Neural progenitor cell (in vitro differentiated cells): ENCODE measurements at regions not wholly inside any gene's neighbourhood (a gene's known extent, or its start where the extent isn't known, plus 50 kb on each side); places are given as distances from the start of the nearest gene placed in this dataset.
"Not testable (repeated sequence)": the region's sequence is repeated elsewhere in the genome, so short reads cannot be mapped to it uniquely, and the experiment has no call there.

Source experiments
- DNase-seq: peaks from one replicate; pipeline ENCODE4 v3.0.0-alpha.2; 2016; ENCODE audit warnings: low spot score
- H2AFZ ChIP-seq: fragments of 200-600 bp; sonication (generic); replicated peaks from 2 replicates; pipeline ENCODE4 v1.6.1; 2016; ENCODE audit warnings: antibody characterized with exemption
- H3F3A ChIP-seq: fragments of 200-600 bp; sonication (generic); 2 replicates; pipeline ENCODE4 v1.6.1; 2016; ENCODE audit warnings: antibody characterized with exemption, low read depth
- H3K27ac ChIP-seq: fragments of 200-600 bp; sonication (generic); 2 replicates; pipeline ENCODE4 v1.5.1; 2016; ENCODE audit warnings: mild to moderate bottlenecking
- H3K27me3 ChIP-seq: fragments of 200-600 bp; sonication (generic); 2 replicates; pipeline ENCODE4 v1.6.1; 2016; ENCODE audit warnings: mild to moderate bottlenecking, moderate library complexity
- H3K36me3 ChIP-seq: fragments of 200-600 bp; sonication (generic); 2 replicates; pipeline ENCODE4 v1.5.1; 2016
- H3K4me1 ChIP-seq: fragments of 200-600 bp; sonication (generic); 2 replicates; pipeline ENCODE4 v1.6.1; 2016; ENCODE audit warnings: mixed run types
- H3K4me2 ChIP-seq: fragments of 200-600 bp; sonication (generic); 2 replicates; pipeline ENCODE4 v1.6.1; 2016
- H3K4me3 ChIP-seq: fragments of 200-600 bp; sonication (generic); 2 replicates; pipeline ENCODE4 v1.5.1; 2016
- H3K79me2 ChIP-seq: fragments of 200-600 bp; sonication (generic); 2 replicates; pipeline ENCODE4 v1.6.1; 2016; ENCODE audit warnings: low read depth
- H3K9ac ChIP-seq: fragments of 200-600 bp; sonication (generic); 2 replicates; pipeline ENCODE4 v1.6.1; 2016
- H3K9me3 ChIP-seq: fragments of 200-600 bp; sonication (generic); 2 replicates; pipeline ENCODE4 v1.5.1; 2016; ENCODE audit warnings: low read depth
- H4K20me1 ChIP-seq: fragments of 200-600 bp; sonication (generic); 2 replicates; pipeline ENCODE4 v1.6.1; 2016; ENCODE audit warnings: low read depth
- H3K27ac Mint-ChIP-seq: 3 replicates; pipeline ENCODE4 v1.8.0; 2021; ENCODE audit warnings: mixed read lengths
- H3K27me3 Mint-ChIP-seq: 2 replicates; pipeline ENCODE4 v1.8.0; 2022; ENCODE audit warnings: low read depth, mild to moderate bottlenecking, inconsistent platforms, moderate library complexity, mixed read lengths; ENCODE audit not compliant: insufficient read depth
- H3K36me3 Mint-ChIP-seq: 3 replicates; pipeline ENCODE4 v1.8.0; 2021; ENCODE audit warnings: mixed read lengths
- H3K4me1 Mint-ChIP-seq: 3 replicates; pipeline ENCODE4 v1.8.0; 2021; ENCODE audit warnings: mixed read lengths
- H3K4me3 Mint-ChIP-seq: 3 replicates; pipeline ENCODE4 v1.8.0; 2021; ENCODE audit warnings: mild to moderate bottlenecking, moderate library complexity, mixed read lengths
- H3K9me3 Mint-ChIP-seq: 3 replicates; pipeline ENCODE4 v1.8.0; 2020; ENCODE audit warnings: mixed read lengths
- CTCF ChIP-seq: fragments of 200-600 bp; sonication (generic); IDR thresholded peaks from 2 replicates; pipeline ENCODE4 v1.5.1; 2017; ENCODE audit warnings: antibody characterized with exemption, mild to moderate bottlenecking
- EZH2 ChIP-seq: fragments of 200-600 bp; sonication (generic); IDR thresholded peaks from 2 replicates; pipeline ENCODE4 v1.6.1; 2017; ENCODE audit warnings: antibody characterized with exemption, mild to moderate bottlenecking, moderate library complexity
- EZH2phosphoT487 ChIP-seq: fragments of 200-600 bp; sonication (generic); IDR thresholded peaks from 2 replicates; pipeline ENCODE4 v1.6.1; 2017; ENCODE audit warnings: antibody characterized with exemption

GRCh38 chr4:131644619-131645018 is 1504.5 kb upstream of the PCDH10 start:
- H3K4me3 ChIP-seq, result no peak overlapping the region
- Mint-ChIP-seq H3K27me3 (no peaks in the 10 kb centered on the region), H3K27ac (no peak overlapping the region), H3K9me3 (peaks cover 3% of the 10 kb centered on the region), H3K36me3 (no peaks in the 10 kb centered on the region), H3K4me3 (no peak overlapping the region), H3K4me1 (no peaks in the 10 kb centered on the region)
- H3K79me2 ChIP-seq, result no peaks in the 10 kb centered on the region
- no peaks in the 10 kb centered on the region for H3K27me3 ChIP-seq
- DNase-seq, result peak; percentile 64
- no peak overlapping the region for H3K4me2 ChIP-seq
- no peaks in the 10 kb centered on the region for H3K9me3 ChIP-seq
- H3F3A ChIP-seq, result no peaks in the 10 kb centered on the region
- no peak overlapping the region for H3K27ac ChIP-seq
- H3K9ac ChIP-seq, result no peak overlapping the region
- TF ChIP-seq EZH2phosphoT487 (no peak), EZH2 (no peak), CTCF (peak; percentile 70)
- H2AFZ ChIP-seq, result peak overlapping the region; percentile 73
- no peaks in the 10 kb centered on the region for H3K36me3 ChIP-seq
- no peaks in the 10 kb centered on the region for H3K4me1 ChIP-seq
- no peaks in the 10 kb centered on the region for H4K20me1 ChIP-seq

- Mint-ChIP-seq H3K4me1 (no peaks in the 10 kb centered on the region), H3K4me3 (no peak overlapping the region), H3K36me3 (no peaks in the 10 kb centered on the region), H3K27me3 (no peaks in the 10 kb centered on the region), H3K9me3 (no peaks in the 10 kb centered on the region), H3K27ac (no peak overlapping the region)
- H3K27me3 ChIP-seq, result no peaks in the 10 kb centered on the region
- no peaks in the 10 kb centered on the region for H3F3A ChIP-seq
- no peaks in the 10 kb centered on the region for H3K4me1 ChIP-seq
- H3K36me3 ChIP-seq, result no peaks in the 10 kb centered on the region
- H3K4me2 ChIP-seq, result no peak overlapping the region
- no peak overlapping the region for H2AFZ ChIP-seq
- TF ChIP-seq EZH2phosphoT487 (no peak), EZH2 (no peak), CTCF (no peak)
- H3K9ac ChIP-seq, result no peak overlapping the region
- no peak overlapping the region for H3K4me3 ChIP-seq
- no peak overlapping the region for H3K27ac ChIP-seq
- no peaks in the 10 kb centered on the region for H3K79me2 ChIP-seq
- H3K9me3 ChIP-seq, result no peaks in the 10 kb centered on the region
- no peaks in the 10 kb centered on the region for H4K20me1 ChIP-seq
- DNase-seq, result no peak
Measured at GRCh38 chr4:131649227-131649626, 1499.9 kb upstream of the PCDH10 start.

GRCh38 chr4:131650951-131651350 is 1498.1 kb upstream of the PCDH10 start:
- Histone ChIP-seq H2AFZ (no peak overlapping the region), H3K4me1 (no peaks in the 10 kb centered on the region), H3K36me3 (no peaks in the 10 kb centered on the region), H3K4me3 (no peak overlapping the region), H3K27ac (no peak overlapping the region), H3K27me3 (no peaks in the 10 kb centered on the region), H3F3A (no peaks in the 10 kb centered on the region), H3K4me2 (no peak overlapping the region), H3K9me3 (no peaks in the 10 kb centered on the region), H4K20me1 (no peaks in the 10 kb centered on the region), H3K9ac (no peak overlapping the region), H3K79me2 (no peaks in the 10 kb centered on the region)
- no peak overlapping the region for H3K4me3 Mint-ChIP-seq
- H3K27ac Mint-ChIP-seq, result no peak overlapping the region
- no peak for TF ChIP-seq EZH2
- no peak for TF ChIP-seq CTCF
- TF ChIP-seq EZH2phosphoT487, result no peak
- no peaks in the 10 kb centered on the region for H3K4me1 Mint-ChIP-seq
- DNase-seq, result no peak
- H3K9me3 Mint-ChIP-seq, result no peaks in the 10 kb centered on the region
- no peaks in the 10 kb centered on the region for H3K36me3 Mint-ChIP-seq
- no peaks in the 10 kb centered on the region for H3K27me3 Mint-ChIP-seq

- H2AFZ ChIP-seq, H3K9ac ChIP-seq, DNase-seq, H3K27me3 ChIP-seq, H3K4me2 ChIP-seq, H3K27me3 Mint-ChIP-seq, H3K79me2 ChIP-seq, H3K27ac ChIP-seq, H3K36me3 ChIP-seq, H3K36me3 Mint-ChIP-seq, H3K27ac Mint-ChIP-seq, H3K9me3 ChIP-seq, H4K20me1 ChIP-seq, H3K4me1 ChIP-seq, H3K4me3 Mint-ChIP-seq, H3F3A ChIP-seq, H3K4me1 Mint-ChIP-seq, H3K4me3 ChIP-seq: not testable (repeated sequence)
- peaks cover 21% of the 10 kb centered on the region for H3K9me3 Mint-ChIP-seq
Measured at GRCh38 chr4:131683314-131683713, 1465.8 kb upstream of the PCDH10 start.
